ENCODE measurements at regions not wholly inside any gene's neighbourhood (a gene's known extent, or its start where the extent isn't known, plus 50 kb on each side); places are given as distances from the start of the nearest gene placed in this dataset.

GRCh38 chr10:78551184-78552005 lies 517.4 kb upstream of the ZMIZ1 start:
- 36% methylated on average over 2 of the region's 10 CpGs for WGBS (ENCODE audit: insufficient coverage)

GRCh38 chr10:78552261-78552811 lies 516.4 kb upstream of the ZMIZ1 start:
- Mint-ChIP-seq H3K27me3 (peaks cover 17 to 20% of the 10 kb centered on the region in 2 donors), H3K36me3 (no peaks in the 10 kb centered on the region), H3K4me1 (peaks cover 0 to 2% (median 2%) of the 10 kb centered on the region in 3 donors), H3K4me3 (no peak overlapping the region), H3K27ac (no peak overlapping the region), H3K9me3 (peaks cover 0 to 6% (median 0%) of the 10 kb centered on the region in 3 donors)
- ChIA-PET POLR2A (no interaction called here), CTCF (no interaction called here)
- peaks cover 2% of the 10 kb centered on the region for H3K9me3 ChIP-seq
- no peaks in the 10 kb centered on the region for H3K4me1 ChIP-seq (ENCODE audit: control insufficient read depth in 1 of 2, extremely low read depth in 1 of 2, insufficient read depth in 2 of 2, low read length in 2 of 2)
- H3K4me3 ChIP-seq (ENCODE audit: control insufficient read depth in 1 of 2, extremely low read depth in 1 of 2, low read length in 1 of 2) = no peak overlapping the region
- 69% methylated on average over 6 of the region's 7 CpGs for WGBS (ENCODE audit: insufficient coverage)
- H3K27me3 ChIP-seq (replicated peaks in 1 of 2; ENCODE audit: control insufficient read depth in 2 of 2, extremely low read depth in 1 of 2, insufficient read depth in 2 of 2, low read length in 1 of 2) = peaks cover 0 to 18% of the 10 kb centered on the region in 2 experiments
- H3K36me3 ChIP-seq (ENCODE audit: control insufficient read depth in 2 of 2, extremely low read depth in 1 of 2, insufficient read depth in 1 of 2, low read length in 1 of 2) = no peaks in the 10 kb centered on the region
- H3K27ac ChIP-seq (ENCODE audit: low read length) = no peak overlapping the region
- ATAC-seq (replicated peaks in 1 of 4) = no peak
- DNase-seq = no peak

More at GRCh38 chr10:78551184-78552005, 517.4 kb upstream of the ZMIZ1 start:
- ATAC-seq (replicated peaks in 1 of 4) (no peak), DNase-seq (no peak)
- ChIA-PET CTCF (no interaction called here), POLR2A (no interaction called here)
- Mint-ChIP-seq H3K36me3 (no peaks in the 10 kb centered on the region), H3K4me1 (peaks cover 0 to 2% (median 2%) of the 10 kb centered on the region in 3 donors), H3K4me3 (no peak overlapping the region), H3K9me3 (peaks cover 0 to 6% (median 0%) of the 10 kb centered on the region in 3 donors), H3K27me3 (peaks cover 17 to 20% of the 10 kb centered on the region in 2 donors), H3K27ac (no peak overlapping the region)
- no peak overlapping the region for H3K4me3 ChIP-seq (ENCODE audit: control insufficient read depth in 1 of 2, extremely low read depth in 1 of 2, low read length in 1 of 2)
- H3K36me3 ChIP-seq (ENCODE audit: control insufficient read depth in 2 of 2, extremely low read depth in 1 of 2, insufficient read depth in 1 of 2, low read length in 1 of 2) = no peaks in the 10 kb centered on the region
- H3K27me3 ChIP-seq (replicated peaks in 1 of 2; ENCODE audit: control insufficient read depth in 2 of 2, extremely low read depth in 1 of 2, insufficient read depth in 2 of 2, low read length in 1 of 2) = peaks cover 0 to 18% of the 10 kb centered on the region in 2 experiments
- no peaks in the 10 kb centered on the region for H3K4me1 ChIP-seq (ENCODE audit: control insufficient read depth in 1 of 2, extremely low read depth in 1 of 2, insufficient read depth in 2 of 2, low read length in 2 of 2)
- H3K27ac ChIP-seq (ENCODE audit: low read length) = no peak overlapping the region
- peaks cover 2% of the 10 kb centered on the region for H3K9me3 ChIP-seq

- H3K4me1 ChIP-seq (ENCODE audit: control insufficient read depth in 1 of 2, extremely low read depth in 1 of 2, insufficient read depth in 2 of 2, low read length in 2 of 2) = no peaks in the 10 kb centered on the region
- Mint-ChIP-seq H3K27me3 (peaks cover 8 to 16% of the 10 kb centered on the region in 2 donors), H3K36me3 (no peaks in the 10 kb centered on the region), H3K4me1 (peaks cover 0 to 2% (median 2%) of the 10 kb centered on the region in 3 donors), H3K9me3 (peaks cover 0 to 6% (median 0%) of the 10 kb centered on the region in 3 donors), H3K4me3 (no peak overlapping the region), H3K27ac (no peak overlapping the region)
- no peak for DNase-seq
- no peak overlapping the region for H3K4me3 ChIP-seq (ENCODE audit: control insufficient read depth in 1 of 2, extremely low read depth in 1 of 2, low read length in 1 of 2)
- ChIA-PET CTCF (interaction anchor here in 1 of 2 donors (0.7 kb wide), 2 partner anchors 421 to 797 kb away, joined by 3 read pairs; no protein-coding TSS in a partner anchor), POLR2A (no interaction called here)
- peaks cover 0 to 18% of the 10 kb centered on the region in 2 experiments for H3K27me3 ChIP-seq (replicated peaks in 1 of 2; ENCODE audit: control insufficient read depth in 2 of 2, extremely low read depth in 1 of 2, insufficient read depth in 2 of 2, low read length in 1 of 2)
- H3K9me3 ChIP-seq = peaks cover 2% of the 10 kb centered on the region
- no peak for ATAC-seq (replicated peaks in 1 of 4)
- no peak overlapping the region for H3K27ac ChIP-seq (ENCODE audit: low read length)
- no CpG with 5 or more reads among the region's 3 CpGs for WGBS (ENCODE audit: insufficient coverage)
- no peaks in the 10 kb centered on the region for H3K36me3 ChIP-seq (ENCODE audit: control insufficient read depth in 2 of 2, extremely low read depth in 1 of 2, insufficient read depth in 1 of 2, low read length in 1 of 2)
Observed at GRCh38 chr10:78553792-78554191, 515.0 kb upstream of the ZMIZ1 start.

- Histone ChIP-seq H3K4me1 (ENCODE audit: control insufficient read depth in 1 of 2, extremely low read depth in 1 of 2, insufficient read depth in 2 of 2, low read length in 2 of 2) (no peaks in the 10 kb centered on the region), H3K36me3 (ENCODE audit: control insufficient read depth in 2 of 2, extremely low read depth in 1 of 2, insufficient read depth in 1 of 2, low read length in 1 of 2) (no peaks in the 10 kb centered on the region), H3K4me3 (ENCODE audit: control insufficient read depth in 1 of 2, extremely low read depth in 1 of 2, low read length in 1 of 2) (no peak overlapping the region), H3K27ac (ENCODE audit: low read length) (no peak overlapping the region), H3K27me3 (replicated peaks in 1 of 2; ENCODE audit: control insufficient read depth in 2 of 2, extremely low read depth in 1 of 2, insufficient read depth in 2 of 2, low read length in 1 of 2) (peaks cover 0 to 18% of the 10 kb centered on the region in 2 experiments), H3K9me3 (peaks cover 2% of the 10 kb centered on the region)
- no peak for ATAC-seq (replicated peaks in 1 of 4)
- CTCF ChIA-PET = no interaction called here
- peaks cover 4 to 10% of the 10 kb centered on the region in 2 donors for H3K27me3 Mint-ChIP-seq
- H3K9me3 Mint-ChIP-seq = peaks cover 0 to 6% (median 0%) of the 10 kb centered on the region in 3 donors
- H3K27ac Mint-ChIP-seq = no peak overlapping the region
- no peak for DNase-seq
- 33% methylated on average over 1 of the region's 2 CpGs for WGBS (ENCODE audit: insufficient coverage)
- no peak overlapping the region for H3K4me3 Mint-ChIP-seq
- POLR2A ChIA-PET = no interaction called here
- no peaks in the 10 kb centered on the region for H3K36me3 Mint-ChIP-seq
- peaks cover 0 to 2% (median 2%) of the 10 kb centered on the region in 3 donors for H3K4me1 Mint-ChIP-seq
Observed at GRCh38 chr10:78555128-78555527, 513.6 kb upstream of the ZMIZ1 start.

GRCh38 chr10:78556705-78557432 lies 511.9 kb upstream of the ZMIZ1 start:
- ChIA-PET CTCF (no interaction called here), POLR2A (no interaction called here)
- Histone ChIP-seq H3K36me3 (ENCODE audit: control insufficient read depth in 2 of 2, extremely low read depth in 1 of 2, insufficient read depth in 1 of 2, low read length in 1 of 2) (no peaks in the 10 kb centered on the region), H3K27me3 (replicated peaks in 1 of 2; ENCODE audit: control insufficient read depth in 2 of 2, extremely low read depth in 1 of 2, insufficient read depth in 2 of 2, low read length in 1 of 2) (peaks cover 0 to 14% of the 10 kb centered on the region in 2 experiments), H3K27ac (ENCODE audit: low read length) (no peak overlapping the region), H3K9me3 (peaks cover 2% of the 10 kb centered on the region), H3K4me1 (ENCODE audit: control insufficient read depth in 1 of 2, extremely low read depth in 1 of 2, insufficient read depth in 2 of 2, low read length in 2 of 2) (no peaks in the 10 kb centered on the region), H3K4me3 (ENCODE audit: control insufficient read depth in 1 of 2, extremely low read depth in 1 of 2, low read length in 1 of 2) (no peak overlapping the region)
- WGBS (ENCODE audit: insufficient coverage) = 83% methylated on average over 2 of the region's 2 CpGs
- ATAC-seq (replicated peaks in 1 of 4) = no peak
- DNase-seq = no peak
- Mint-ChIP-seq H3K4me1 (no peaks in the 10 kb centered on the region), H3K27me3 (peaks cover 4 to 8% of the 10 kb centered on the region in 2 donors), H3K27ac (no peak overlapping the region), H3K4me3 (no peak overlapping the region), H3K9me3 (peaks cover 0 to 6% (median 0%) of the 10 kb centered on the region in 3 donors), H3K36me3 (no peaks in the 10 kb centered on the region)

GRCh38 chr10:78557433-78557925 lies 511.3 kb upstream of the ZMIZ1 start:
- peaks cover 0 to 6% (median 0%) of the 10 kb centered on the region in 3 donors for H3K9me3 Mint-ChIP-seq
- H3K4me1 Mint-ChIP-seq = no peaks in the 10 kb centered on the region
- no peak for ATAC-seq (replicated peaks in 1 of 4)
- ChIA-PET CTCF (interaction anchor here in 1 of 2 donors (1.1 kb wide), 1 partner anchor 12 kb away, joined by 3 read pairs; no protein-coding TSS in a partner anchor), POLR2A (no interaction called here)
- no CpG with 5 or more reads among the region's 2 CpGs for WGBS (ENCODE audit: insufficient coverage)
- no peaks in the 10 kb centered on the region for H3K36me3 ChIP-seq (ENCODE audit: control insufficient read depth in 2 of 2, extremely low read depth in 1 of 2, insufficient read depth in 1 of 2, low read length in 1 of 2)
- no peak for DNase-seq
- H3K9me3 ChIP-seq = peaks cover 2% of the 10 kb centered on the region
- H3K27me3 ChIP-seq (replicated peaks in 1 of 2; ENCODE audit: control insufficient read depth in 2 of 2, extremely low read depth in 1 of 2, insufficient read depth in 2 of 2, low read length in 1 of 2) = peaks cover 0 to 8% of the 10 kb centered on the region in 2 experiments
- H3K27me3 Mint-ChIP-seq = peaks cover 4 to 5% of the 10 kb centered on the region in 2 donors
- no peaks in the 10 kb centered on the region for H3K36me3 Mint-ChIP-seq
- no peak overlapping the region for H3K27ac ChIP-seq (ENCODE audit: low read length)
- H3K27ac Mint-ChIP-seq = no peak overlapping the region
- no peak overlapping the region for H3K4me3 ChIP-seq (ENCODE audit: control insufficient read depth in 1 of 2, extremely low read depth in 1 of 2, low read length in 1 of 2)
- H3K4me3 Mint-ChIP-seq = no peak overlapping the region
- H3K4me1 ChIP-seq (ENCODE audit: control insufficient read depth in 1 of 2, extremely low read depth in 1 of 2, insufficient read depth in 2 of 2, low read length in 2 of 2) = no peaks in the 10 kb centered on the region

Measured in T-cell (primary cell).